ENCODE measurements at regions not wholly inside any gene's neighbourhood (a gene's known extent, or its start where the extent isn't known, plus 50 kb on each side); places are given as distances from the start of the nearest gene placed in this dataset.

- H2AFZ ChIP-seq (ENCODE audit: insufficient read depth, low read depth, low read length, poor library complexity, severe bottlenecking) = no peak overlapping the region
- H3K9ac ChIP-seq (ENCODE audit: insufficient read depth, low read length, poor library complexity, severe bottlenecking) = no peak overlapping the region
- H3K36me3 ChIP-seq (replicated peaks in 1 of 2; ENCODE audit: control insufficient read depth in 1 of 2, insufficient read depth in 2 of 2, low read length in 2 of 2) = no peaks in the 10 kb centered on the region
- intact Hi-C loops (cut with micrococcal nuclease) = no loop called here
- H3K4me1 ChIP-seq (ENCODE audit: control insufficient read depth in 1 of 2, insufficient read depth in 2 of 2, low read length in 2 of 2) = no peaks in the 10 kb centered on the region
- Mint-ChIP-seq H3K4me1 (no peaks in the 10 kb centered on the region), H3K4me3 (no peak overlapping the region), H3K9me3 (peaks cover 0 to 3% (median 0%) of the 10 kb centered on the region in 7 donors), H3K27ac (no peak overlapping the region), H3K27me3 (ENCODE audit: low read depth in 3 of 3) (peaks cover 0 to 1% (median 0%) of the 10 kb centered on the region in 3 donors), H3K36me3 (no peaks in the 10 kb centered on the region)
- no peaks in the 10 kb centered on the region for H4K20me1 ChIP-seq (ENCODE audit: insufficient read depth, low read length)
- no peak for TF ChIP-seq CTCF (IDR thresholded peaks at IDR 0.05)
- no peaks in the 10 kb centered on the region for H3K9me3 ChIP-seq (replicated peaks in 1 of 2; ENCODE audit: control insufficient read depth in 1 of 2, insufficient read depth in 1 of 2, low read length in 2 of 2)
- no peak overlapping the region for H3K4me3 ChIP-seq (replicated peaks in 1 of 3; ENCODE audit: low read depth in 2 of 3, low read length in 3 of 3)
- WGBS (ENCODE audit: insufficient coverage) = no CpG with 5 or more reads among the region's 1 CpG
- no peaks in the 10 kb centered on the region for H3K27me3 ChIP-seq (ENCODE audit: control insufficient read depth in 2 of 2, insufficient read depth in 2 of 2, low read length in 2 of 2)
- no peaks in the 10 kb centered on the region for H3K79me2 ChIP-seq (ENCODE audit: insufficient read depth, low read length)
- H3K27ac ChIP-seq (ENCODE audit: low read depth in 1 of 2, low read length in 2 of 2) = no peak overlapping the region
- DNase-seq = no peak
- H3K4me2 ChIP-seq (replicated peaks; ENCODE audit: extremely low read depth, low read length, poor library complexity, severe bottlenecking) = no peak overlapping the region
These were observed 957.7 kb upstream of the POU3F3 start for GRCh38 chr2:103896182-103896581.

GRCh38 chr2:103898561-103898960 lies 955.4 kb upstream of the POU3F3 start:
- no peak for DNase-seq
- H3K27ac Mint-ChIP-seq = no peak overlapping the region
- Histone ChIP-seq H4K20me1 (ENCODE audit: insufficient read depth, low read length) (no peaks in the 10 kb centered on the region), H3K4me2 (replicated peaks; ENCODE audit: extremely low read depth, low read length, poor library complexity, severe bottlenecking) (no peak overlapping the region), H3K9ac (ENCODE audit: insufficient read depth, low read length, poor library complexity, severe bottlenecking) (no peak overlapping the region), H3K27ac (ENCODE audit: low read depth in 1 of 2, low read length in 2 of 2) (no peak overlapping the region), H3K79me2 (ENCODE audit: insufficient read depth, low read length) (no peaks in the 10 kb centered on the region), H3K27me3 (ENCODE audit: control insufficient read depth in 2 of 2, insufficient read depth in 2 of 2, low read length in 2 of 2) (no peaks in the 10 kb centered on the region), H3K4me1 (ENCODE audit: control insufficient read depth in 1 of 2, insufficient read depth in 2 of 2, low read length in 2 of 2) (no peaks in the 10 kb centered on the region), H3K4me3 (replicated peaks in 1 of 3; ENCODE audit: low read depth in 2 of 3, low read length in 3 of 3) (no peak overlapping the region), H2AFZ (ENCODE audit: insufficient read depth, low read depth, low read length, poor library complexity, severe bottlenecking) (no peak overlapping the region), H3K9me3 (replicated peaks in 1 of 2; ENCODE audit: control insufficient read depth in 1 of 2, insufficient read depth in 1 of 2, low read length in 2 of 2) (no peaks in the 10 kb centered on the region), H3K36me3 (replicated peaks in 1 of 2; ENCODE audit: control insufficient read depth in 1 of 2, insufficient read depth in 2 of 2, low read length in 2 of 2) (no peaks in the 10 kb centered on the region)
- peaks cover 0 to 3% (median 0%) of the 10 kb centered on the region in 7 donors for H3K9me3 Mint-ChIP-seq
- no peaks in the 10 kb centered on the region for H3K27me3 Mint-ChIP-seq (ENCODE audit: low read depth in 3 of 3)
- TF ChIP-seq CTCF (IDR thresholded peaks at IDR 0.05) = no peak
- H3K4me3 Mint-ChIP-seq = no peak overlapping the region
- 85% methylated on average over 3 of the region's 3 CpGs for WGBS (ENCODE audit: insufficient coverage)
- no peaks in the 10 kb centered on the region for H3K36me3 Mint-ChIP-seq
- H3K4me1 Mint-ChIP-seq = no peaks in the 10 kb centered on the region
- intact Hi-C loops (cut with micrococcal nuclease) = no loop called here
